PC-9 (cell line): ENCODE measurements at regions not wholly inside any gene's neighbourhood (a gene's known extent, or its start where the extent isn't known, plus 50 kb on each side); places are given as distances from the start of the nearest gene placed in this dataset.

Experiments used
- BruUV-seq: library from RNA; stranded (reverse); fragments of 400-500 nt; replicated peaks from 2 replicates; lab custom pipeline; 2021; lab: Mats Ljungman, UMichigan
- CTCF ChIA-PET: fragments of 300-600 bp; sonication (Branson Sonifier 250); formaldehyde crosslinking; loops from one replicate; lab custom pipeline; 2022; ENCODE audit warnings: antibody characterized with exemption; lab: Charles Lee
- POLR2A ChIA-PET: fragments of 300-600 bp; sonication (Branson Sonifier 250); formaldehyde crosslinking; loops from one replicate; lab custom pipeline; 2022; ENCODE audit warnings: antibody characterized with exemption; ENCODE audit not compliant: unreplicated experiment; lab: Charles Lee
- DNase-seq, 2 experiments: peaks; one replicate each; pipeline versions ENCODE4 v3.0.0 to v3.0.0-alpha.2; 2015 to 2022; ENCODE audit warnings: mixed read lengths in 1 of 2
- H2AFZ ChIP-seq: fragments of 200-600 bp; sonication (generic); 2 replicates; pipeline ENCODE4 v1.8.1; 2017; ENCODE audit warnings: antibody characterized with exemption
- H3F3A ChIP-seq: fragments of 200-600 bp; sonication (generic); 2 replicates; pipeline ENCODE4 v1.8.1; 2017; ENCODE audit warnings: antibody characterized with exemption, mild to moderate bottlenecking, low read depth; ENCODE audit not compliant: insufficient read depth
- H3K27ac ChIP-seq: fragments of 200-600 bp; sonication (generic); 2 replicates; pipeline ENCODE4 v1.6.1; 2016; ENCODE audit warnings: mixed run types
- H3K27me3 ChIP-seq: fragments of 200-600 bp; sonication (generic); 2 replicates; pipeline ENCODE4 v1.6.1; 2016; ENCODE audit warnings: low read depth, mixed run types; ENCODE audit not compliant: insufficient read depth
- H3K36me3 ChIP-seq: fragments of 200-600 bp; sonication (generic); 2 replicates; pipeline ENCODE4 v1.6.1; 2016; ENCODE audit warnings: low read depth, mixed run types
- H3K4me1 ChIP-seq: fragments of 200-600 bp; sonication (generic); replicated peaks from 2 replicates; pipeline ENCODE4 v1.6.1; 2016; ENCODE audit warnings: mixed run types; ENCODE audit not compliant: insufficient read depth
- H3K4me2 ChIP-seq: fragments of 200-600 bp; sonication (generic); 2 replicates; pipeline ENCODE4 v1.6.1; 2017; ENCODE audit warnings: mixed run types
- H3K4me3 ChIP-seq: fragments of 200-600 bp; sonication (generic); 2 replicates; pipeline ENCODE4 v1.6.1; 2016; ENCODE audit warnings: mixed run types
- H3K79me2 ChIP-seq: fragments of 200-600 bp; sonication (generic); 2 replicates; pipeline ENCODE4 v1.6.1; 2017; ENCODE audit warnings: low read depth, mixed run types
- H3K9me2 ChIP-seq: fragments of 200-600 bp; sonication (generic); 2 replicates; pipeline ENCODE4 v1.8.1; 2017; ENCODE audit warnings: mild to moderate bottlenecking; ENCODE audit not compliant: insufficient read depth
- H3K9me3 ChIP-seq: fragments of 200-600 bp; sonication (generic); 2 replicates; pipeline ENCODE4 v1.8.1; 2016; ENCODE audit warnings: low read depth; ENCODE audit not compliant: insufficient read depth
- H4K20me1 ChIP-seq: fragments of 200-600 bp; sonication (generic); 2 replicates; pipeline ENCODE4 v1.8.1; 2017; ENCODE audit not compliant: insufficient read depth
- CTCF ChIP-seq: fragments of 200-600 bp; sonication (generic); conservative IDR thresholded peaks from 2 replicates; pipeline ENCODE4 v1.6.1; 2017; ENCODE audit warnings: mixed run types, antibody characterized with exemption, mild to moderate bottlenecking, moderate library complexity
- EZH2 ChIP-seq: fragments of 200-600 bp; sonication (generic); IDR thresholded peaks from 2 replicates; pipeline ENCODE4 v1.8.0; 2017; ENCODE audit warnings: antibody characterized with exemption, low read depth
- intact Hi-C: fragments of 100-400 bp; cut with micrococcal nuclease; formaldehyde crosslinking; loops from one replicate; pipeline ENCODE4 v1.10.0; 2022; ENCODE audit not compliant: unreplicated experiment

GRCh38 chr10:131681122-131681521 lies 219.7 kb upstream of the PPP2R2D start:
- Histone ChIP-seq H3K27me3 (peaks cover 84% of the 10 kb centered on the region), H4K20me1 (no peaks in the 10 kb centered on the region), H3K4me2 (no peak overlapping the region), H3K36me3 (no peaks in the 10 kb centered on the region), H3K9me2 (no peaks in the 10 kb centered on the region), H3K9me3 (no peaks in the 10 kb centered on the region), H3K27ac (no peak overlapping the region), H3K79me2 (no peaks in the 10 kb centered on the region), H2AFZ (no peak overlapping the region), H3K4me3 (no peak overlapping the region), H3K4me1 (no peaks in the 10 kb centered on the region), H3F3A (no peaks in the 10 kb centered on the region)
- no TSS peak for BruUV-seq
- ChIA-PET POLR2A (no interaction called here), CTCF (no interaction called here)
- intact Hi-C loops: no loop called here
- no peak for TF ChIP-seq EZH2
- no peak for TF ChIP-seq CTCF
- no peak for DNase-seq

- H3K79me2 ChIP-seq: no peaks in the 10 kb centered on the region
- H3K4me2 ChIP-seq: no peak overlapping the region
- H4K20me1 ChIP-seq: no peaks in the 10 kb centered on the region
- ChIA-PET CTCF (no interaction called here), POLR2A (no interaction called here)
- no peaks in the 10 kb centered on the region for H3K9me3 ChIP-seq
- H3K27ac ChIP-seq: no peak overlapping the region
- H3K27me3 ChIP-seq: peaks cover 79% of the 10 kb centered on the region
- H3F3A ChIP-seq: no peaks in the 10 kb centered on the region
- intact Hi-C loops: no loop called here
- no peak overlapping the region for H2AFZ ChIP-seq
- no TSS peak for BruUV-seq
- H3K4me3 ChIP-seq: no peak overlapping the region
- TF ChIP-seq EZH2 (no peak), CTCF (no peak)
- no peaks in the 10 kb centered on the region for H3K4me1 ChIP-seq
- DNase-seq: no peak
- H3K9me2 ChIP-seq: no peaks in the 10 kb centered on the region
- H3K36me3 ChIP-seq: no peaks in the 10 kb centered on the region
These were observed 219.2 kb upstream of the PPP2R2D start for GRCh38 chr10:131681656-131682055.

- ChIA-PET POLR2A (no interaction called here), CTCF (no interaction called here)
- Histone ChIP-seq H3K27me3 (peaks cover 74% of the 10 kb centered on the region), H3K9me2 (no peaks in the 10 kb centered on the region), H3F3A (no peaks in the 10 kb centered on the region), H2AFZ (no peak overlapping the region), H3K36me3 (no peaks in the 10 kb centered on the region), H3K9me3 (no peaks in the 10 kb centered on the region), H3K4me1 (no peaks in the 10 kb centered on the region), H3K27ac (no peak overlapping the region), H4K20me1 (no peaks in the 10 kb centered on the region), H3K4me2 (no peak overlapping the region), H3K79me2 (no peaks in the 10 kb centered on the region), H3K4me3 (no peak overlapping the region)
- TF ChIP-seq CTCF (no peak), EZH2 (no peak)
- DNase-seq: no peak
- BruUV-seq: no TSS peak
- intact Hi-C loops: no loop called here
These were observed 218.4 kb upstream of the PPP2R2D start for GRCh38 chr10:131682271-131682962.
